ENCODE measurements at regions not wholly inside any gene's neighbourhood (a gene's known extent, or its start where the extent isn't known, plus 50 kb on each side); places are given as distances from the start of the nearest gene placed in this dataset.

GRCh38 chr10:128887856-128888255, 579.2 kb upstream of the MGMT start:
- Histone ChIP-seq H3K9me2 (ENCODE audit: insufficient read depth) (no peaks in the 10 kb centered on the region), H3K4me3 (replicated peaks in 1 of 2; ENCODE audit: low read depth in 1 of 2, low read length in 2 of 2) (no peak overlapping the region), H4K20me1 (ENCODE audit: insufficient read depth) (no peaks in the 10 kb centered on the region), H2AFZ (ENCODE audit: low read depth, low read length, poor library complexity, severe bottlenecking) (no peak overlapping the region), H3K4me2 (ENCODE audit: low read length) (no peak overlapping the region), H3K79me2 (ENCODE audit: insufficient read depth, low read length) (no peaks in the 10 kb centered on the region), H3K27me3 (ENCODE audit: insufficient read depth, low read length) (no peaks in the 10 kb centered on the region), H3K9ac (ENCODE audit: low read length) (no peak overlapping the region), H3K27ac (ENCODE audit: low read depth, low read length) (no peak overlapping the region), H3K36me3 (ENCODE audit: control insufficient read depth in 1 of 2, insufficient read depth in 2 of 2, low read length in 2 of 2) (no peaks in the 10 kb centered on the region), H3K4me1 (ENCODE audit: control insufficient read depth in 1 of 2, insufficient read depth in 2 of 2, low read length in 2 of 2) (no peaks in the 10 kb centered on the region), H3K9me3 (ENCODE audit: control insufficient read depth in 1 of 2, insufficient read depth in 1 of 2, low read depth in 1 of 2, low read length in 2 of 2) (peaks cover 8 to 12% of the 10 kb centered on the region in 2 experiments; a peak in 3 of 4 replicates)
- ATAC-seq (no peak), DNase-seq (ENCODE audit: low read depth, low spot score) (no peak)
- ChIA-PET RAD21 (ENCODE audit: low non-redundant PET in 1 of 2, low total read pairs in 2 of 2, uncharacterized antibody in 2 of 2, unreplicated experiment in 2 of 2) (no interaction called here), CTCF (no interaction called here), POLR2A (no interaction called here)
- BruUV-seq (replicated peaks): no TSS peak
- TF ChIP-seq ZFX (IDR thresholded peaks at IDR 0.05): no peak
- TF ChIP-seq RAD21 (IDR thresholded peaks at IDR 0.05; ENCODE audit: low read depth): no peak
- TF ChIP-seq CBX3 (IDR thresholded peaks at IDR 0.05; ENCODE audit: low read depth): no peak
- TF ChIP-seq EGR1 (IDR thresholded peaks at IDR 0.05; ENCODE audit: low read depth): no peak
- TF ChIP-seq MAX (IDR thresholded peaks at IDR 0.05): no peak
- no peak for TF ChIP-seq REST (IDR thresholded peaks at IDR 0.05; ENCODE audit: low read depth)
- no peak for TF ChIP-seq ZBTB33 (IDR thresholded peaks at IDR 0.05; ENCODE audit: extremely low read depth, insufficient replicate concordance, low read length)
- TF ChIP-seq EZH2 (IDR thresholded peaks at IDR 0.05): no peak
- TF ChIP-seq ATF3 (IDR thresholded peaks at IDR 0.05): no peak
- TF ChIP-seq POLR2AphosphoS5 (IDR thresholded peaks at IDR 0.05; ENCODE audit: low read depth, low read length): no peak
- no peak for TF ChIP-seq SRF (IDR thresholded peaks at IDR 0.05; ENCODE audit: low read depth)
- no peak for TF ChIP-seq ZNF274 (IDR thresholded peaks at IDR 0.05; ENCODE audit: low read depth, low read length)
- TF ChIP-seq SP1 (IDR thresholded peaks at IDR 0.05; ENCODE audit: low read depth): no peak
- no peak for TF ChIP-seq CTCF (IDR thresholded peaks at IDR 0.05 in 2 of 3, conservative IDR thresholded peaks at IDR 0.05 in 1 of 3; ENCODE audit: borderline replicate concordance in 1 of 3, insufficient read depth in 1 of 3, low read depth in 2 of 3, low read length in 2 of 3)
- no peak for TF ChIP-seq POLR2A (IDR thresholded peaks at IDR 0.05; ENCODE audit: borderline replicate concordance, extremely low read depth, insufficient read depth, insufficient read length)
- TF ChIP-seq ELF1 (IDR thresholded peaks at IDR 0.05; ENCODE audit: borderline replicate concordance, low read depth): no peak
- TF ChIP-seq SIN3A (IDR thresholded peaks at IDR 0.05; ENCODE audit: low read depth): no peak
- no peak for TF ChIP-seq FOSL1 (IDR thresholded peaks at IDR 0.05; ENCODE audit: low read depth)
- no peak for TF ChIP-seq TCF7L2 (IDR thresholded peaks at IDR 0.05; ENCODE audit: borderline replicate concordance, extremely low read depth, insufficient read depth, insufficient read length)
- intact Hi-C loops (cut with micrococcal nuclease): no loop called here
